Prostate gland (tissue), 2 donors: ENCODE measurements at regions not wholly inside any gene's neighbourhood (a gene's known extent, or its start where the extent isn't known, plus 50 kb on each side); places are given as distances from the start of the nearest gene placed in this dataset.

Experiments
- CTCF ChIP-seq, 4 experiments: fragments of 200-600 bp in 2 of 4; fragments of 450-650 bp in 2 of 4; sonication (generic) in 2 of 4; IDR thresholded peaks; 1 replicate in 3 of 4; 2 replicates in 1 of 4; pipeline ENCODE4 v1.5.1; 2016 to 2019; ENCODE audit warnings: antibody characterized with exemption in 4 of 4, mild to moderate bottlenecking in 2 of 4, moderate library complexity in 2 of 4
- POLR2A ChIP-seq: fragments of 450-650 bp; IDR thresholded peaks from one replicate; pipeline ENCODE4 v1.6.1; 2016; ENCODE audit warnings: antibody characterized with exemption, mild to moderate bottlenecking
- POLR2AphosphoS5 ChIP-seq: sonication (generic); formaldehyde crosslinking; IDR thresholded peaks from one replicate; pipeline ENCODE4 v1.6.1; 2017; ENCODE audit warnings: antibody characterized with exemption

- TF ChIP-seq CTCF (IDR thresholded peaks at IDR 0.05) (no peak), POLR2AphosphoS5 (no peak), POLR2A (no peak)
These were observed 59.5 kb upstream of the IRX3 start for GRCh38 chr16:54346041-54346440.
